ENCODE measurements at regions not wholly inside any gene's neighbourhood (a gene's known extent, or its start where the extent isn't known, plus 50 kb on each side); places are given as distances from the start of the nearest gene placed in this dataset.
"Not testable (repeated sequence)": the region's sequence is repeated elsewhere in the genome, so short reads cannot be mapped to it uniquely, and the experiment has no call there.

- TF ChIP-seq CTCF (IDR thresholded peaks at IDR 0.05; ENCODE audit: low read depth, low read length): no peak
- no peak overlapping the region for H3K4me3 ChIP-seq (ENCODE audit: low read depth, low read length)
Measured at GRCh38 chr13:99731747-99732146, 230.5 kb downstream of the TM9SF2 start.

GRCh38 chr13:99730403-99730802 lies 229.1 kb downstream of the TM9SF2 start:
- no peak for TF ChIP-seq CTCF (IDR thresholded peaks at IDR 0.05; ENCODE audit: low read depth, low read length)
- no peak overlapping the region for H3K4me3 ChIP-seq (ENCODE audit: low read depth, low read length)

GRCh38 chr13:99729745-99730144 lies 228.5 kb downstream of the TM9SF2 start:
- no peak for TF ChIP-seq CTCF (IDR thresholded peaks at IDR 0.05; ENCODE audit: low read depth, low read length)
- H3K4me3 ChIP-seq (ENCODE audit: low read depth, low read length): no peak overlapping the region

GRCh38 chr13:99727651-99728050 lies 226.4 kb downstream of the TM9SF2 start:
- not testable (repeated sequence) for H3K4me3 ChIP-seq (ENCODE audit: low read depth, low read length)

GRCh38 chr13:99726282-99726894 lies 225.1 kb downstream of the TM9SF2 start:
- H3K4me3 ChIP-seq (ENCODE audit: low read depth, low read length): no peak overlapping the region
- TF ChIP-seq CTCF (IDR thresholded peaks at IDR 0.05; ENCODE audit: low read depth, low read length): no peak

GRCh38 chr13:99725644-99726043 lies 224.4 kb downstream of the TM9SF2 start:
- no peak overlapping the region for H3K4me3 ChIP-seq (ENCODE audit: low read depth, low read length)
- TF ChIP-seq CTCF (IDR thresholded peaks at IDR 0.05; ENCODE audit: low read depth, low read length): no peak

- no peak for TF ChIP-seq CTCF (IDR thresholded peaks at IDR 0.05; ENCODE audit: low read depth, low read length)
- no peak overlapping the region for H3K4me3 ChIP-seq (ENCODE audit: low read depth, low read length)
Measured at GRCh38 chr13:99724633-99725517, 223.6 kb downstream of the TM9SF2 start.

Measured in WI38 (cell line).